Fibroblast of the aortic adventitia (primary cell): ENCODE measurements at regions not wholly inside any gene's neighbourhood (a gene's known extent, or its start where the extent isn't known, plus 50 kb on each side); places are given as distances from the start of the nearest gene placed in this dataset.
"Not testable (repeated sequence)": the region's sequence is repeated elsewhere in the genome, so short reads cannot be mapped to it uniquely, and the experiment has no call there.

Experiments used
- DNase-seq: peaks from one replicate; pipeline ENCODE4 v3.0.0-alpha.2; 2010; ENCODE audit warnings: low read depth
- H3K4me3 ChIP-seq: 2 replicates; pipeline ENCODE4 v1.5.1; 2011; ENCODE audit warnings: low read depth, mild to moderate bottlenecking, control low read depth, low read length, moderate library complexity
- TF ChIP-seq, protein P1 (sequence below): IDR thresholded peaks from 2 replicates; pipeline ENCODE4 v1.5.1; 2011; ENCODE audit warnings: mild to moderate bottlenecking, low read length, control low read depth, inconsistent platforms; ENCODE audit not compliant: insufficient read depth

DNA sequence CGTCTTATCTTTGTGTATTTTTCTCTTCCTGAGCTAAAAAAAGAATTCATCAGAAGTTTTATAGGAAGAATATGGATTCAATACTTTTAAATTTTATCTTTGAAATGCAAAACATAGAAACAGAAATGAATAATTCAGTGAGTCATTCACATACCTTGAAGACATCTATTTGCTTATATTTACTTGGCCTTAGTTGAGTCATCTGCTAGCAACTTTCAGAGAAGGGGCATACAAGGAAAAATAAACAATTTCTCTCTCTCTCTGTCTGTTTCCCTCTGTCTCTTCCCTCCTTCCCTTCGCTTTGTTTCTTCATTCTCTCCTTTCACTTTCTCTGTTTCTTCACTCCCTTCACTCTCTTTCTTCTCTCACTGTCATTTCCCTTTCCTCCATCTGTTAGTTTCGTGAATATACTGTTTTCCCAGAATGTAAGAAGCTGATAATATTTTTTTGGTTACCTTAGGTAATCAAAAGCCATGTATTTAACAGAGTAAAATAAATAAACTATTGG lies 477.2 kb downstream of the BRINP3 start:
- H3K4me3 ChIP-seq = no peak overlapping the region
- TF ChIP-seq, protein P1, sequence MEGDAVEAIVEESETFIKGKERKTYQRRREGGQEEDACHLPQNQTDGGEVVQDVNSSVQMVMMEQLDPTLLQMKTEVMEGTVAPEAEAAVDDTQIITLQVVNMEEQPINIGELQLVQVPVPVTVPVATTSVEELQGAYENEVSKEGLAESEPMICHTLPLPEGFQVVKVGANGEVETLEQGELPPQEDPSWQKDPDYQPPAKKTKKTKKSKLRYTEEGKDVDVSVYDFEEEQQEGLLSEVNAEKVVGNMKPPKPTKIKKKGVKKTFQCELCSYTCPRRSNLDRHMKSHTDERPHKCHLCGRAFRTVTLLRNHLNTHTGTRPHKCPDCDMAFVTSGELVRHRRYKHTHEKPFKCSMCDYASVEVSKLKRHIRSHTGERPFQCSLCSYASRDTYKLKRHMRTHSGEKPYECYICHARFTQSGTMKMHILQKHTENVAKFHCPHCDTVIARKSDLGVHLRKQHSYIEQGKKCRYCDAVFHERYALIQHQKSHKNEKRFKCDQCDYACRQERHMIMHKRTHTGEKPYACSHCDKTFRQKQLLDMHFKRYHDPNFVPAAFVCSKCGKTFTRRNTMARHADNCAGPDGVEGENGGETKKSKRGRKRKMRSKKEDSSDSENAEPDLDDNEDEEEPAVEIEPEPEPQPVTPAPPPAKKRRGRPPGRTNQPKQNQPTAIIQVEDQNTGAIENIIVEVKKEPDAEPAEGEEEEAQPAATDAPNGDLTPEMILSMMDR = no peak
- DNase-seq = no peak

DNA sequence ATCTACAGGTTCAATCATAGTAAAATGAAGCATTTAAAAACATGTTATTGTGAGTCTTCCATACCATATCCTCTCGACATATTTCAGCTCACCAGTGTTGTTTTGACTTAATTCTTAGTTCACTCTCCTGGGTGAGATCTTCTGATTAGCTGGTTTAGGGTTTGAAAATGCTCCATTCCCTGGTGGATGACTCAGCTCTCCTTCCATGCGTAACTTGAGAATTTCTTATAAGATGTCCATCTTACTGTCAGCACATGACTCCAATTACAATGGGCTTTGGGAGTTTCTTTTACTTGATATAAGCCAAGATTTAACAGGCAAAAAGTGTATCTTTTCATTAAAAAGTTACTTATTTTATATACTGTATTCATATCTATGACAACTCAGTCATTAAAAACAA lies 476.5 kb downstream of the BRINP3 start:
- peak; percentile 7 for DNase-seq
- no peak overlapping the region for H3K4me3 ChIP-seq
- TF ChIP-seq, protein P1 = no peak

DNA sequence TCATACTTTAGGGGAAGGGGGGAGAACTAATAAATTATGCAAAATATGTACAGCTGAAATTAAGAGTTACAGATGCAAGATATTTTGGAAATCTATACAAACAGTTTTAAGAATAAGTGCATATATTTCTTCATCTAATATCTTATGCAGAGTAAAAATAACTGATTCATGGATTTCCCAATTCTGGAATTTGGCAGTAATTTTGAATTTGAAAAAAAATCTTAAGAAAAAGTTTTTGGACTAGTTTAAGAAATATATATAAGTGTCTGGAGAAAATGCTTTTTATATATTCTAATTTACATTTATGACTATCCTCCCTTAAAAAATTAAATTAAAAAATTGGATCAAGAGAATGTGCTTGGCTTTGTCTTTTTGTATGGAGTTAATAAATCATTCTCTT lies 474.3 kb downstream of the BRINP3 start:
- no peak overlapping the region for H3K4me3 ChIP-seq
- no peak for DNase-seq
- TF ChIP-seq, protein P1 = no peak

- TF ChIP-seq, protein P1 = no peak
- DNase-seq = no peak
These were observed 466.1 kb downstream of the BRINP3 start for GRCh38 chr1:190011585-190011984.

DNA sequence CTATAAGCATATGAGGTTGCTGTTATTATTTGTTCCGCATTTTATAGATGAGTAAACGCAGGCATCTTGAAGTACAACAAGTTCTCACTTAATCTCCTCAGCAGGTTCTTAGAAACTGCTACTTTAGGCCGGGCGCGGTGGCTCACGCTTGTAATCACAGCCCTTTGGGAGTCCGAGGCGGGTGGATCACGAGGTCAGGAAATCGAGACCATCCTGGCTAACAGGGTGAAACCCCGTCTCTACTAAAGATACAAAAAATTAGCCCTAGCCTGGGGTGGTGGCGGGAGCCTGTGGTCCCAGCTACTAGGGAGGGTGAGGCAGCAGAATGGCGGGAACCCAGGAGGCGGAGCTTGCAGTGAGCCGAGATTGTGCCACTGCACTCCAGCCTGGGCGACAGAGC lies 458.5 kb downstream of the BRINP3 start:
- H3K4me3 ChIP-seq, DNase-seq: not testable (repeated sequence)

More at GRCh38 chr1:190011585-190011984, 466.1 kb downstream of the BRINP3 start:
- no peak overlapping the region for H3K4me3 ChIP-seq

- no peak for DNase-seq
- no peak overlapping the region for H3K4me3 ChIP-seq
- TF ChIP-seq, protein P1 = no peak
These were observed 457.9 kb downstream of the BRINP3 start for GRCh38 chr1:190019717-190020116.

- no peak for DNase-seq
- H3K4me3 ChIP-seq = no peak overlapping the region
- TF ChIP-seq, protein P1 = no peak
These were observed 455.0 kb downstream of the BRINP3 start for GRCh38 chr1:190022709-190023108.

- TF ChIP-seq, protein P1 = no peak
- H3K4me3 ChIP-seq = no peak overlapping the region
- DNase-seq = no peak
These were observed 448.2 kb downstream of the BRINP3 start for GRCh38 chr1:190029441-190029840.
